Natural killer cell (primary cell): ENCODE measurements at regions not wholly inside any gene's neighbourhood (a gene's known extent, or its start where the extent isn't known, plus 50 kb on each side); places are given as distances from the start of the nearest gene placed in this dataset.
"Not testable (repeated sequence)": the region's sequence is repeated elsewhere in the genome, so short reads cannot be mapped to it uniquely, and the experiment has no call there.

ENCODE experiments used
- ATAC-seq, 3 donors: fragments of 150-1000 bp in 2 of 3; fragments of 200-7000 bp in 1 of 3; cut with Tn5 transposase; 1 replicate in 1 of 3; 2 replicates in 2 of 3; pipeline ENCODE4 v1.10.0; 2021; ENCODE audit warnings: mild to moderate bottlenecking in 2 of 3, moderate library complexity in 2 of 3
- DNase-seq, 2 donors: peaks; one replicate each; pipeline versions ENCODE4 v3.0.0 to v3.0.0-alpha.2; 2013 to 2021; ENCODE audit warnings: mixed read lengths in 1 of 2
- H3K27ac ChIP-seq: one replicate; pipeline ENCODE4 v1.5.1; 2013; ENCODE audit warnings: mild to moderate bottlenecking, low read length
- H3K27me3 ChIP-seq: one replicate; pipeline ENCODE4 v1.6.1; 2013; ENCODE audit warnings: low read length; ENCODE audit not compliant: control insufficient read depth, insufficient read depth
- H3K36me3 ChIP-seq: one replicate; pipeline ENCODE4 v1.6.1; 2013; ENCODE audit warnings: low read length; ENCODE audit not compliant: control insufficient read depth, insufficient read depth
- H3K4me1 ChIP-seq: one replicate; pipeline ENCODE4 v1.6.1; 2013; ENCODE audit warnings: low read length; ENCODE audit not compliant: control insufficient read depth, insufficient read depth
- H3K4me3 ChIP-seq: one replicate; pipeline ENCODE4 v1.5.1; 2013; ENCODE audit warnings: low read length
- H3K9me3 ChIP-seq: one replicate; pipeline ENCODE4 v1.6.1; 2013; ENCODE audit warnings: low read length; ENCODE audit not compliant: control insufficient read depth, insufficient read depth
- H3K27ac Mint-ChIP-seq, 2 donors: one replicate each; pipeline ENCODE4 v1.8.0; 2022; ENCODE audit warnings: mild to moderate bottlenecking in 2 of 2, mixed read lengths in 2 of 2, moderate library complexity in 1 of 2
- H3K27me3 Mint-ChIP-seq, 2 donors: one replicate each; pipeline ENCODE4 v1.8.0; 2022; ENCODE audit warnings: low read depth in 2 of 2, mixed read lengths in 2 of 2
- H3K36me3 Mint-ChIP-seq: one replicate; pipeline ENCODE4 v1.8.0; 2022; ENCODE audit warnings: mixed read lengths
- H3K4me1 Mint-ChIP-seq, 2 donors: one replicate each; pipeline ENCODE4 v1.8.0; 2022; ENCODE audit warnings: mixed read lengths in 2 of 2
- H3K4me3 Mint-ChIP-seq: one replicate; pipeline ENCODE4 v1.8.0; 2022; ENCODE audit warnings: mild to moderate bottlenecking, moderate library complexity, mixed read lengths
- H3K9me3 Mint-ChIP-seq, 2 donors: one replicate each; pipeline ENCODE4 v1.8.0; 2022; ENCODE audit warnings: mixed read lengths in 2 of 2
- CTCF ChIP-seq: fragments of 200-600 bp; IDR thresholded peaks from one replicate; pipeline ENCODE4 v1.8.0; 2022; ENCODE audit warnings: antibody characterized with exemption
- WGBS: methylation state at CpG from one replicate; pipeline ENCODE4 v1.1.7; 2013; ENCODE audit warnings: missing lambda C conversion rate; ENCODE audit not compliant: insufficient coverage; 5-methylcytosine and 5-hydroxymethylcytosine counted together
- intact Hi-C: fragments of 100-400 bp; cut with micrococcal nuclease; formaldehyde crosslinking; loops from one replicate; pipeline ENCODE4 v1.14.2; 2022

- Histone ChIP-seq H3K4me3 (no peak overlapping the region), H3K27ac (no peak overlapping the region), H3K9me3 (no peaks in the 10 kb centered on the region), H3K27me3 (no peaks in the 10 kb centered on the region), H3K4me1 (no peaks in the 10 kb centered on the region), H3K36me3 (no peaks in the 10 kb centered on the region)
- no peak for DNase-seq
- no peak for ATAC-seq
- H3K27ac Mint-ChIP-seq, result no peak overlapping the region
- H3K9me3 Mint-ChIP-seq, result no peaks in the 10 kb centered on the region
- H3K4me3 Mint-ChIP-seq, result no peak overlapping the region
- H3K4me1 Mint-ChIP-seq, result no peaks in the 10 kb centered on the region
- H3K36me3 Mint-ChIP-seq, result no peaks in the 10 kb centered on the region
- TF ChIP-seq CTCF, result no peak
- WGBS, result 86% methylated on average over 7 of the region's 8 CpGs
- peaks cover 0 to 27% of the 10 kb centered on the region in 2 donors for H3K27me3 Mint-ChIP-seq
- intact Hi-C loops, result no loop called here
These were observed 108.2 kb upstream of the MAGEE2 start for GRCh38 chrX:75893281-75893680.

- DNase-seq, result no peak
- Mint-ChIP-seq H3K36me3 (no peaks in the 10 kb centered on the region), H3K9me3 (no peaks in the 10 kb centered on the region), H3K27ac (no peak overlapping the region), H3K27me3 (no peaks in the 10 kb centered on the region), H3K4me1 (no peaks in the 10 kb centered on the region), H3K4me3 (no peak overlapping the region)
- Histone ChIP-seq H3K27me3 (no peaks in the 10 kb centered on the region), H3K27ac (no peak overlapping the region), H3K4me3 (no peak overlapping the region), H3K4me1 (no peaks in the 10 kb centered on the region), H3K36me3 (no peaks in the 10 kb centered on the region), H3K9me3 (no peaks in the 10 kb centered on the region)
- no peak for TF ChIP-seq CTCF
- no peak for ATAC-seq
- intact Hi-C loops, result loop anchor here (10.0 kb wide), 1 partner anchor 803 kb away; no protein-coding TSS in a partner anchor
- WGBS, result 100% methylated on average over 2 of the region's 2 CpGs
These were observed 126.7 kb upstream of the MAGEE2 start for GRCh38 chrX:75911716-75912115.

GRCh38 chrX:75957107-75957610 is 172.1 kb upstream of the MAGEE2 start:
- TF ChIP-seq CTCF, result no peak
- DNase-seq (no peak), ATAC-seq (no peak)
- H3K36me3 Mint-ChIP-seq, result no peaks in the 10 kb centered on the region
- 68% methylated on average over 5 of the region's 5 CpGs for WGBS
- H3K4me3 Mint-ChIP-seq, result no peak overlapping the region
- intact Hi-C loops, result no loop called here
- no peaks in the 10 kb centered on the region for H3K4me1 ChIP-seq
- H3K4me3 ChIP-seq, result no peak overlapping the region
- no peak overlapping the region for H3K27ac Mint-ChIP-seq
- H3K9me3 Mint-ChIP-seq, result no peaks in the 10 kb centered on the region
- H3K36me3 ChIP-seq, result no peaks in the 10 kb centered on the region
- H3K4me1 Mint-ChIP-seq, result no peaks in the 10 kb centered on the region
- peaks cover 0 to 9% of the 10 kb centered on the region in 2 donors for H3K27me3 Mint-ChIP-seq
- no peaks in the 10 kb centered on the region for H3K9me3 ChIP-seq
- H3K27ac ChIP-seq, result no peak overlapping the region
- H3K27me3 ChIP-seq, result no peaks in the 10 kb centered on the region

- H3K4me1 ChIP-seq, H3K4me1 Mint-ChIP-seq, H3K36me3 Mint-ChIP-seq, H3K36me3 ChIP-seq, H3K4me3 Mint-ChIP-seq, intact Hi-C loops, H3K4me3 ChIP-seq, H3K9me3 Mint-ChIP-seq, ATAC-seq, H3K27ac ChIP-seq, H3K9me3 ChIP-seq, H3K27me3 Mint-ChIP-seq, DNase-seq, H3K27ac Mint-ChIP-seq, H3K27me3 ChIP-seq: not testable (repeated sequence)
- WGBS, result no CpG with 5 or more reads among the region's 1 CpG
These were observed 176.3 kb upstream of the MAGEE2 start for GRCh38 chrX:75961321-75961720.
